Cardiac muscle cell (in vitro differentiated cells and primary cell): ENCODE measurements at regions not wholly inside any gene's neighbourhood (a gene's known extent, or its start where the extent isn't known, plus 50 kb on each side); places are given as distances from the start of the nearest gene placed in this dataset.
"Not testable (repeated sequence)": the region's sequence is repeated elsewhere in the genome, so short reads cannot be mapped to it uniquely, and the experiment has no call there.

Source experiments
- DNase-seq, 2 donors: peaks; one replicate each; pipeline versions ENCODE4 v3.0.0 to v3.0.0-alpha.2; 2010 to 2017; ENCODE audit warnings: low read depth in 1 of 2, low spot score in 1 of 2
- H3K27ac ChIP-seq: fragments of 200-600 bp; sonication (generic); 2 replicates; pipeline ENCODE4 v1.5.1; 2016
- H3K27me3 ChIP-seq: fragments of 200-600 bp; sonication (generic); 2 replicates; pipeline ENCODE4 v1.6.0; 2016; ENCODE audit warnings: control low read depth
- H3K36me3 ChIP-seq: fragments of 200-600 bp; sonication (generic); 2 replicates; pipeline ENCODE4 v1.5.1; 2016; ENCODE audit warnings: control low read depth
- H3K4me1 ChIP-seq: fragments of 200-600 bp; sonication (generic); 2 replicates; pipeline ENCODE4 v1.8.1; 2017; ENCODE audit warnings: low read depth, mild to moderate bottlenecking, mixed run types
- H3K4me3 ChIP-seq: fragments of 200-600 bp; sonication (generic); 2 replicates; pipeline ENCODE4 v1.5.1; 2016; ENCODE audit warnings: mild to moderate bottlenecking
- H3K9me3 ChIP-seq: fragments of 200-600 bp; sonication (generic); 2 replicates; pipeline ENCODE4 v1.5.1; 2017; ENCODE audit warnings: low read depth, mild to moderate bottlenecking, control low read depth
- TF ChIP-seq, protein P1 (sequence below): IDR thresholded peaks from 2 replicates; pipeline ENCODE4 v1.5.1; 2012; ENCODE audit warnings: low read depth, mild to moderate bottlenecking, low read length

DNA sequence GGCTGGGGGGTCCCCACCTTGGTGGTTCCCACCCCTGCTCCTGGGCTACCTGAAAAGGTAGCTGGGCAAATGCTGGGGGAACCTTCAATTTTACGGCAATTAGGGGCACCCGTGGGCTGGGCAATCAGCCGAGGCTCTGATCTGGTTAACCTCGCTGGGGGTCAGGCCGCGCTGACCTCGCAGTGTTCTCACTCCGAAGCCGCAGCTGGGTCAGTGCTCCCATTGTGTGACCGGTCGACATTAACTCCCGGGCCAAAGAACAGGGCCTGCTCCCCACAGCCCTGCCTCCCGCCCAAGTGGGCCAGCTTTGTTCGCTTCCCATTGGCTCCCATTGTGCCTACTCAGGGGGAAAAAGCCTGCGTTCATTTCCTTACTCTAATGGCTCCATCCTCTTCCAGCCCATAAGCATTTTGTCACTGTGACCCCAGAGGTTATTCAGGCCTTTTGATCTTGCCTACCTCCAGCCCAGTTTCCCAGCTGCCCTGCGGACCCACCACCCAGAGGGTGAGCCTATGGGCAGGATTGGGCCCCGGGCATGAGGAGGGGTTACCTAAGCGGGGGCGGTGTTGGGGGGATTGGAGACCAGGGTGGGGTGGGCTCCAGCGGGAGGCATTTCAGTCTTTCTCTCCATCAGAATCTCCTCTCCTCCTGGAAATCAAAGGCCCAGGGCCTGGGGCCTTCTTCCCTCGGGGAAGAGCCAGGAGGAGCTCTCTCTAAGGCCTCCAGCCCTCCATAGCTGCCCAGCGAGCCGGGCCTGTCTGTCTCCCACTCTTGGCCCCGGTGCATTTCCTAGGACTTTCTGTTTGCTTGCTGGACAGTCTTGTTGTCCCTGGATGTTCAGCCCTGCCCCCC, 90.1 kb downstream of the MYCN start:
- Histone ChIP-seq H3K27ac (no peak overlapping the region), H3K27me3 (no peaks in the 10 kb centered on the region), H3K9me3 (no peaks in the 10 kb centered on the region), H3K36me3 (no peaks in the 10 kb centered on the region), H3K4me1 (no peaks in the 10 kb centered on the region), H3K4me3 (no peak overlapping the region)
- TF ChIP-seq, protein P1, sequence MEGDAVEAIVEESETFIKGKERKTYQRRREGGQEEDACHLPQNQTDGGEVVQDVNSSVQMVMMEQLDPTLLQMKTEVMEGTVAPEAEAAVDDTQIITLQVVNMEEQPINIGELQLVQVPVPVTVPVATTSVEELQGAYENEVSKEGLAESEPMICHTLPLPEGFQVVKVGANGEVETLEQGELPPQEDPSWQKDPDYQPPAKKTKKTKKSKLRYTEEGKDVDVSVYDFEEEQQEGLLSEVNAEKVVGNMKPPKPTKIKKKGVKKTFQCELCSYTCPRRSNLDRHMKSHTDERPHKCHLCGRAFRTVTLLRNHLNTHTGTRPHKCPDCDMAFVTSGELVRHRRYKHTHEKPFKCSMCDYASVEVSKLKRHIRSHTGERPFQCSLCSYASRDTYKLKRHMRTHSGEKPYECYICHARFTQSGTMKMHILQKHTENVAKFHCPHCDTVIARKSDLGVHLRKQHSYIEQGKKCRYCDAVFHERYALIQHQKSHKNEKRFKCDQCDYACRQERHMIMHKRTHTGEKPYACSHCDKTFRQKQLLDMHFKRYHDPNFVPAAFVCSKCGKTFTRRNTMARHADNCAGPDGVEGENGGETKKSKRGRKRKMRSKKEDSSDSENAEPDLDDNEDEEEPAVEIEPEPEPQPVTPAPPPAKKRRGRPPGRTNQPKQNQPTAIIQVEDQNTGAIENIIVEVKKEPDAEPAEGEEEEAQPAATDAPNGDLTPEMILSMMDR = no peak
- no peak for DNase-seq

- H3K4me3 ChIP-seq = no peak overlapping the region
- DNase-seq = no peak
- no peaks in the 10 kb centered on the region for H3K36me3 ChIP-seq
- TF ChIP-seq, protein P1 = no peak
- no peaks in the 10 kb centered on the region for H3K4me1 ChIP-seq
- H3K27ac ChIP-seq = no peak overlapping the region
- no peaks in the 10 kb centered on the region for H3K27me3 ChIP-seq
- H3K9me3 ChIP-seq = no peaks in the 10 kb centered on the region
Observed at GRCh38 chr2:16028644-16029043, 88.3 kb downstream of the MYCN start.

- DNase-seq = no peak
- Histone ChIP-seq H3K27me3 (no peaks in the 10 kb centered on the region), H3K4me1 (no peaks in the 10 kb centered on the region), H3K4me3 (no peak overlapping the region), H3K9me3 (no peaks in the 10 kb centered on the region), H3K36me3 (no peaks in the 10 kb centered on the region), H3K27ac (no peak overlapping the region)
- TF ChIP-seq, protein P1 = no peak
Observed at GRCh38 chr2:16026816-16027501, 86.6 kb downstream of the MYCN start.

GRCh38 chr2:16025876-16026640, 85.7 kb downstream of the MYCN start:
- Histone ChIP-seq H3K36me3 (no peaks in the 10 kb centered on the region), H3K27ac (no peak overlapping the region), H3K27me3 (no peaks in the 10 kb centered on the region), H3K9me3 (no peaks in the 10 kb centered on the region), H3K4me1 (no peaks in the 10 kb centered on the region), H3K4me3 (no peak overlapping the region)
- TF ChIP-seq, protein P1 = no peak
- DNase-seq = no peak

DNA sequence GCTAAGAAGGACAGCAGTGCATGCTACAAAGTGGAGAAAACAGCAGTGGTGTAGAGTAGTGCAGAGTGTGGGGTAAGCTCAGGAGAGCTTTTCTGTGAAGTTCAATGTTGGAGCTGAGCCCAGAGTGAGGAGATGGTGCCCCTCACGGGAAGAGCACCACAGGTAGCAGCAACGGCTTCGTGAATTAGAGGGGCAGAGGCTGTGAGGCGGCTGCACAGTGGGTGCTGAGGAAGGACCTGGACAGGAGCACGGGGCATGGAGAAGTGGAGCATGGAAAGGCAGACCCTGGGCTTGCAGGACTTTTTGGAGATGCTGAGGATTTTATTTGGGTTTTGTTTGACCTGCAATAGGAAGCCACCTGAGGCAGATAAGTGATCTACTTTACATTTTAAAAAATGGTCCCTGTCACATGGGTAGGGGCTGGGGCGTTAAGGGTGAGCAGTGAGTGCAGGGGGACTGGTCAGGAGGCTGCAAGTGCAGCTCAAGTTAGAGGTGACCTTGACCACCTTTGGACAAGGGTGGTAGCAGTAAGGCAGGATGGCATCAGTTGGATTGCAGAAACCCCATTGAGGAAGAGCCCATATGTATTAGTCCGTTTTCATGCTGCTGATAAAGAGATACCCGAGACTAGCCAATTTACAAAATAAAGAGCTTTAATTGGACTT, 85.0 kb downstream of the MYCN start:
- no peak overlapping the region for H3K4me3 ChIP-seq
- H3K36me3 ChIP-seq = no peaks in the 10 kb centered on the region
- H3K27ac ChIP-seq = no peak overlapping the region
- H3K27me3 ChIP-seq = no peaks in the 10 kb centered on the region
- TF ChIP-seq, protein P1 = no peak
- no peaks in the 10 kb centered on the region for H3K4me1 ChIP-seq
- DNase-seq = no peak
- no peaks in the 10 kb centered on the region for H3K9me3 ChIP-seq

GRCh38 chr2:16024628-16025027, 84.3 kb downstream of the MYCN start:
- not testable (repeated sequence) for H3K9me3 ChIP-seq, H3K36me3 ChIP-seq, DNase-seq, H3K4me3 ChIP-seq, H3K27ac ChIP-seq, H3K27me3 ChIP-seq, H3K4me1 ChIP-seq
